Uterus (tissue), 3 donors: ENCODE measurements at regions not wholly inside any gene's neighbourhood (a gene's known extent, or its start where the extent isn't known, plus 50 kb on each side); places are given as distances from the start of the nearest gene placed in this dataset.

Source experiments
- DNase-seq, 2 donors: peaks; one replicate each; pipeline ENCODE4 v3.0.0-alpha.2; 2019 to 2020
- H3K27ac ChIP-seq, 2 donors: fragments of 200-600 bp; sonication (generic); 1 replicate in 1 of 2; 2 replicates in 1 of 2; pipeline ENCODE4 v1.5.1; 2016 to 2018
- H3K27me3 ChIP-seq, 2 donors: fragments of 200-600 bp; sonication (generic); one replicate each; pipeline ENCODE4 v1.5.1; 2018 to 2019; ENCODE audit warnings: control low read depth in 1 of 2
- H3K36me3 ChIP-seq, 2 donors: fragments of 200-600 bp; sonication (generic); one replicate each; pipeline ENCODE4 v1.5.1; 2019; ENCODE audit warnings: control low read depth in 1 of 2
- H3K4me1 ChIP-seq, 2 donors: fragments of 200-600 bp; sonication (generic); one replicate each; pipeline ENCODE4 v1.5.1; 2018 to 2019; ENCODE audit warnings: control low read depth in 1 of 2
- H3K4me3 ChIP-seq, 2 donors: fragments of 200-600 bp; sonication (generic); 1 replicate in 1 of 2; 2 replicates in 1 of 2; pipeline ENCODE4 v1.5.1; 2018 to 2019; ENCODE audit warnings: mild to moderate bottlenecking in 1 of 2
- H3K9me3 ChIP-seq, 2 donors: fragments of 200-600 bp; sonication (generic); one replicate each; pipeline ENCODE4 v1.5.1; 2019; ENCODE audit warnings: control low read depth in 1 of 2
- CTCF ChIP-seq, 4 experiments: fragments of 200-600 bp in 2 of 4; fragments of 450-650 bp in 2 of 4; sonication (generic) in 2 of 4; IDR thresholded peaks; one replicate each; pipeline ENCODE4 v1.5.1; 2016 to 2019; ENCODE audit warnings: antibody characterized with exemption in 4 of 4, mild to moderate bottlenecking in 2 of 4, moderate library complexity in 1 of 4
- POLR2A ChIP-seq, 2 donors: fragments of 450-650 bp; IDR thresholded peaks; one replicate each; pipeline ENCODE4 v1.6.1; 2016; ENCODE audit warnings: antibody characterized with exemption in 2 of 2, mild to moderate bottlenecking in 1 of 2, moderate library complexity in 1 of 2
- intact Hi-C: fragments of 100-400 bp; cut with DNase I; formaldehyde crosslinking; loops from one replicate; pipeline ENCODE4 v1.15.1; 2023; ENCODE audit warnings: low total_unique reads
- donor health status: DM: yes; HTN: yes; CAD: no.

DNA sequence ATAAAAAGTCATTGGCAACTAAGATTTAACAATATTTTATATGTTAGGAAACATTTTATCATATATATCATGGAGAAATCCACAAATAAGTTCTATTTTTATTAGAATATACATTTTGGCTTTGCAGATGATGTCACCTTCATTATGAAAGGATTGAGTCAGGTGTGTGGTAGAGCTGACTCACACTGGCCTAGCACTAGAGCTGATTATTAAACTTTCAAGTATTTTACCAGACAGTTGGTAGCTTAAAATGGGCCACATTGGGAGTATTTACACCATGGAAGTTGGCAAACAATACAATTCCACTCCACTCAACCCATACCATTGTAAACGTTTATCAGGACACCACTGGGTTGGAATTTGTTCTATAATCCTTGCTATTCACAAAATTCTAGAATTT, 1036.6 kb downstream of the TRHDE start:
- Histone ChIP-seq H3K27ac (no peak overlapping the region), H3K4me3 (no peak overlapping the region), H3K36me3 (no peaks in the 10 kb centered on the region), H3K9me3 (no peaks in the 10 kb centered on the region), H3K4me1 (no peaks in the 10 kb centered on the region), H3K27me3 (no peaks in the 10 kb centered on the region)
- intact Hi-C loops, result no loop called here
- DNase-seq, result no peak
- TF ChIP-seq POLR2A (IDR thresholded peaks at IDR 0.05) (no peak), CTCF (IDR thresholded peaks at IDR 0.05) (no peak)

DNA sequence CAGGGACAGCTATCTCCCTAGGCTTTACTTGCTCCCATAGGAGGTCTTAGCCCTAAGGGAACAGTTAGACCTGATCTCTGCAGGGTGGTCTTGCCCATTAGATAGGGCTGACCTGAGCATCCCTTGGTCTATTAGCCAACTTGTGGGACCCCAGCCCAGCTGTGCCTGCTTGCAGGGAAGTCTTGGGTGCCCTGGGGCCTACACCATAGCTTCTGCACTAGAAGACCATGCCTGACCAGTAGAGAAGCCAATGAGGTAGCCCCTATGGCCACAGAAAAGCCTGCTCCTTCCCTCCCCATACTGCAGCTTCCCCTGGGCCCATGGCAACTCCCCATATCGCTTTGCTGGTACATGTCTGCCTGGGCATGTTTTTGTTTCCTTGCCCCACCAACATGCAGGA, 1049.1 kb downstream of the TRHDE start:
- H3K4me1 ChIP-seq, result no peaks in the 10 kb centered on the region
- no peak for DNase-seq
- H3K4me3 ChIP-seq, result no peak overlapping the region
- intact Hi-C loops, result no loop called here
- TF ChIP-seq POLR2A (IDR thresholded peaks at IDR 0.05) (no peak), CTCF (IDR thresholded peaks at IDR 0.05) (no peak)
- H3K27me3 ChIP-seq, result no peaks in the 10 kb centered on the region
- H3K9me3 ChIP-seq, result no peaks in the 10 kb centered on the region
- no peak overlapping the region for H3K27ac ChIP-seq
- no peaks in the 10 kb centered on the region for H3K36me3 ChIP-seq

DNA sequence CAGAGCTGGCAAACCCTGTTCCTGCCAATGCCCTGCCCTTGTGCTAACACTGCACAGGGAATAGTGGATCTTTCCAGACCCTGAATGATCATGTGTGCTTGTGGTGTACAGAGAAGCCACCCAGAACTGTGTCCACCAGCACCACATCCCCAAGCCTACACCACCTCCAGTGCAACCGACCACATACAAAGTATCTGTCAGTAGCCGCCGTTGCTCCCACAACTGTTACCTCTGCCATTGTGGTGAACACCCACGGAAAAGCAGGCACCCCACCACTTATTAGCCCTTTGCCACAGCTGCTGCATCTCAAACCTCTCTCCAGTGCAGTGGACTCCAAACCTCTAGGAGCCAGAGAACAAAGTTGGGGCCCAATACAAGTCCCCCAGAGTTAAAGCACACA, 1049.6 kb downstream of the TRHDE start:
- TF ChIP-seq POLR2A (IDR thresholded peaks at IDR 0.05) (no peak), CTCF (IDR thresholded peaks at IDR 0.05) (no peak)
- Histone ChIP-seq H3K9me3 (no peaks in the 10 kb centered on the region), H3K36me3 (no peaks in the 10 kb centered on the region), H3K27me3 (no peaks in the 10 kb centered on the region), H3K4me3 (no peak overlapping the region), H3K4me1 (no peaks in the 10 kb centered on the region), H3K27ac (no peak overlapping the region)
- intact Hi-C loops, result no loop called here
- DNase-seq, result no peak

DNA sequence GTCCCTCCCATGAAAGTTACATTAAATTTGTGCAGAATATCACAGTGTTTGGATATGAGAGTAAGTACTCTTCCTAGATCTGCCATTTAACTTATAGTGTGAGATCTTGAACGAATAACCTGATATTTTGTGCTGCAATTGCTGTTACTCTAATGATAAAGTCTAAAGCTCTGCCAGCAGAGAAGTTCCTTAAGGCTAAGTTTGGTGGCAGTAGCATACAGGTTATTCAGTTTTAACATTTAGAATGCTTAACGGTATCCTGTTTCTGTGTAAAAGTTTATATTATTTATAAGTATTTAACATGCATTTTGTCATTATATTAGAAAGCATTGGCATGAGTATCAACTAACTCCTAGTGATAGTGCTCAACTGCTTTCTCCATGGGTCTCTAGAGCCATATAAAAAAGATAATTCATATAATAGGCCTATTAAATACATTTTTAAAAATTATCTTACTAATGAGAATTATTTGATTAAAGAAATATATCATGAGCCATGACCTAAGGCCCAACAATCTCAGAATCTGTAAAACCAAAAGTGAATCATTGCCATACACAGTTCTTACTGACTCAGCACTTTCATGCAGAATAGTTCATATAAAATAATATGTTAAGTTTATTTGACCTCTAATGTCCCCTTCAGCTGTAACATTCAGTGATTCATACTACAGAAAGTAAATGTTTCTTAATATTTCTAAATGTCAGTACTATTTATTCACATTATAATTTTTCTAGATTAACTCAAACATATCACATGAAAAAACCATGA, 1058.6 kb downstream of the TRHDE start:
- Histone ChIP-seq H3K36me3 (no peaks in the 10 kb centered on the region), H3K4me1 (no peaks in the 10 kb centered on the region), H3K9me3 (no peaks in the 10 kb centered on the region), H3K27me3 (no peaks in the 10 kb centered on the region), H3K27ac (no peak overlapping the region), H3K4me3 (no peak overlapping the region)
- DNase-seq, result no peak
- TF ChIP-seq POLR2A (IDR thresholded peaks at IDR 0.05) (no peak), CTCF (IDR thresholded peaks at IDR 0.05) (no peak)
- intact Hi-C loops, result no loop called here

DNA sequence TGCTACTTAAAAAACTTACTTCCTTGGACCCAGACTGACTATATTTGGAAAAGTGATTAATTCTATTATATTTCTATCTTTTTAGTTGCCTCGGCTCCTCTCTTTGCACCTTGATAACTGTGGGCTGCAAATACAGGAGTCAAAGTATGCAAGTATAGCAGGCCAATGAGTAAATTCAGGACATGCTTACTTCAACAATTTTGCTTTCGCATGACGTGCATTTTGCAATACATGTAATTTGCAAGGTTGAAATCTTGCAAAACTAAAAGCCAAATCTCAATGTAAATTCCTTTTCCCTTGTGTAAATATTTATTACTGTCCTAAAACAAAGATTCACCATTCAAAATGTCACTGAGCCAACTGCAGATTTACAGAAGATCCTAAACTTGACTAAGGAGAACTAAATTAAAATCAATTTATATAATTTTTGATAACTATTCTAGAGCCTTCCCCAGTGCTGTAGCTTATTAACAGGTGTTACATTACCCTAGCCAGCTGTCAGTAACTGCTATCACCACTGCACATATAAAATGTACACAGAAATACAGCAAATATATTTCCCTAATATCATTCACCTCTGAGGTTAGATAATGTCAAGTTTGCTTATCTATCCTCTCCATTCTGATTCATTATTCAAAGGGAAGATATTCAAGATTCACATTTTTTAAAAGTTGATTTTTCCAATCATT, 1069.5 kb downstream of the TRHDE start:
- intact Hi-C loops, result no loop called here
- Histone ChIP-seq H3K27ac (no peak overlapping the region), H3K36me3 (no peaks in the 10 kb centered on the region), H3K9me3 (no peaks in the 10 kb centered on the region), H3K4me1 (no peaks in the 10 kb centered on the region), H3K27me3 (no peaks in the 10 kb centered on the region), H3K4me3 (no peak overlapping the region)
- no peak for DNase-seq
- no peak for TF ChIP-seq CTCF (IDR thresholded peaks at IDR 0.05)
- no peak for TF ChIP-seq POLR2A (IDR thresholded peaks at IDR 0.05)
